Osteoblast (primary cell): ENCODE measurements at regions not wholly inside any gene's neighbourhood (a gene's known extent, or its start where the extent isn't known, plus 50 kb on each side); places are given as distances from the start of the nearest gene placed in this dataset.

Source experiments
- DNase-seq: peaks from one replicate; pipeline ENCODE4 v3.0.0; 2011; ENCODE audit warnings: low spot score, mixed read lengths; ENCODE audit not compliant: insufficient read length; ENCODE audit errors: missing footprints
- H2AFZ ChIP-seq: 2 replicates; pipeline ENCODE4 v1.6.0; 2011; ENCODE audit warnings: mild to moderate bottlenecking, low read length
- H3K27ac ChIP-seq: 2 replicates; pipeline ENCODE4 v1.5.1; 2011; ENCODE audit warnings: mild to moderate bottlenecking, low read depth, low read length, moderate library complexity
- H3K27me3 ChIP-seq: 2 replicates; pipeline ENCODE4 v1.6.0; 2012; ENCODE audit warnings: mild to moderate bottlenecking, control low read depth, inconsistent platforms, low read length, moderate library complexity; ENCODE audit not compliant: insufficient read depth
- H3K36me3 ChIP-seq: 2 replicates; pipeline ENCODE4 v1.5.1; 2011; ENCODE audit warnings: mild to moderate bottlenecking, low read length, control low read depth, moderate library complexity; ENCODE audit not compliant: insufficient read depth
- H3K4me1 ChIP-seq: 2 replicates; pipeline ENCODE4 v1.5.1; 2011; ENCODE audit warnings: mild to moderate bottlenecking, low read length, control low read depth, moderate library complexity; ENCODE audit not compliant: insufficient read depth
- H3K4me2 ChIP-seq: 2 replicates; pipeline ENCODE4 v1.6.0; 2011; ENCODE audit warnings: mild to moderate bottlenecking, low read length; ENCODE audit not compliant: insufficient read depth
- H3K4me3 ChIP-seq: fragments of 200-600 bp; sonication (generic); 3 replicates; pipeline ENCODE4 v1.5.1; 2012; ENCODE audit warnings: mild to moderate bottlenecking, low read length, inconsistent platforms; ENCODE audit not compliant: insufficient read depth
- H3K79me2 ChIP-seq: 2 replicates; pipeline ENCODE4 v1.6.0; 2012; ENCODE audit warnings: mild to moderate bottlenecking, low read length, control low read depth, inconsistent platforms; ENCODE audit not compliant: insufficient read depth
- H3K9me3 ChIP-seq: 2 replicates; pipeline ENCODE4 v1.5.1; 2011; ENCODE audit warnings: low read depth, low read length, control low read depth
- H4K20me1 ChIP-seq: 2 replicates; pipeline ENCODE4 v1.6.0; 2012; ENCODE audit warnings: mild to moderate bottlenecking, low read length, control low read depth; ENCODE audit not compliant: insufficient read depth
- CTCF ChIP-seq: IDR thresholded peaks from 2 replicates; pipeline ENCODE4 v1.5.1; 2011; ENCODE audit warnings: mild to moderate bottlenecking, low read depth, low read length, moderate library complexity; ENCODE audit errors: extremely low read depth

- Histone ChIP-seq H3K36me3 (no peaks in the 10 kb centered on the region), H3K4me1 (peaks cover 55% of the 10 kb centered on the region), H2AFZ (no peak overlapping the region), H4K20me1 (no peaks in the 10 kb centered on the region), H3K27me3 (no peaks in the 10 kb centered on the region), H3K9me3 (no peaks in the 10 kb centered on the region), H3K4me2 (no peak overlapping the region), H3K4me3 (no peak overlapping the region), H3K27ac (no peak overlapping the region), H3K79me2 (no peaks in the 10 kb centered on the region)
- no peak for TF ChIP-seq CTCF
- no peak for DNase-seq
These were observed 186.8 kb downstream of the ACTL7B start for GRCh38 chr9:108668938-108669335.

- no peak for TF ChIP-seq CTCF
- H3K4me1 ChIP-seq = peaks cover 55% of the 10 kb centered on the region
- H2AFZ ChIP-seq = no peak overlapping the region
- no peaks in the 10 kb centered on the region for H3K9me3 ChIP-seq
- H3K79me2 ChIP-seq = no peaks in the 10 kb centered on the region
- H3K27ac ChIP-seq = no peak overlapping the region
- H3K27me3 ChIP-seq = no peaks in the 10 kb centered on the region
- no peak for DNase-seq
- no peak overlapping the region for H3K4me2 ChIP-seq
- H4K20me1 ChIP-seq = no peaks in the 10 kb centered on the region
- H3K4me3 ChIP-seq = no peak overlapping the region
- no peaks in the 10 kb centered on the region for H3K36me3 ChIP-seq
These were observed 187.4 kb downstream of the ACTL7B start for GRCh38 chr9:108668191-108668937.

- Histone ChIP-seq H3K79me2 (no peaks in the 10 kb centered on the region), H2AFZ (no peak overlapping the region), H3K4me2 (no peak overlapping the region), H3K27ac (peak overlapping the region; percentile 53), H4K20me1 (no peaks in the 10 kb centered on the region), H3K9me3 (no peaks in the 10 kb centered on the region), H3K27me3 (no peaks in the 10 kb centered on the region), H3K4me1 (peaks cover 49% of the 10 kb centered on the region), H3K36me3 (no peaks in the 10 kb centered on the region), H3K4me3 (no peak overlapping the region)
- DNase-seq = no peak
- no peak for TF ChIP-seq CTCF
These were observed 189.5 kb downstream of the ACTL7B start for GRCh38 chr9:108666240-108666784.

GRCh38 chr9:108665521-108666239, 190.1 kb downstream of the ACTL7B start:
- no peak overlapping the region for H3K4me3 ChIP-seq
- no peaks in the 10 kb centered on the region for H3K36me3 ChIP-seq
- H4K20me1 ChIP-seq = no peaks in the 10 kb centered on the region
- no peaks in the 10 kb centered on the region for H3K27me3 ChIP-seq
- no peaks in the 10 kb centered on the region for H3K79me2 ChIP-seq
- no peak for TF ChIP-seq CTCF
- H3K4me2 ChIP-seq = no peak overlapping the region
- no peak for DNase-seq
- no peak overlapping the region for H2AFZ ChIP-seq
- H3K9me3 ChIP-seq = no peaks in the 10 kb centered on the region
- peaks cover 43% of the 10 kb centered on the region for H3K4me1 ChIP-seq
- peak overlapping the region; percentile 53 for H3K27ac ChIP-seq
